GM12875 (cell line): ENCODE measurements at regions not wholly inside any gene's neighbourhood (a gene's known extent, or its start where the extent isn't known, plus 50 kb on each side); places are given as distances from the start of the nearest gene placed in this dataset.

ENCODE experiments used
- H3K4me3 ChIP-seq: one replicate; pipeline ENCODE4 v1.5.1; 2011; ENCODE audit warnings: low read depth, low read length, control low read depth
- TF ChIP-seq, protein P1 (sequence below): IDR thresholded peaks from 2 replicates; pipeline ENCODE4 v1.5.1; 2011; ENCODE audit warnings: low read depth, mild to moderate bottlenecking, control low read depth, inconsistent platforms, low read length, moderate library complexity, borderline replicate concordance; ENCODE audit not compliant: insufficient read depth

GRCh38 chr1:5661196-5662085 lies 330.8 kb downstream of the NPHP4 start:
- TF ChIP-seq, protein P1, sequence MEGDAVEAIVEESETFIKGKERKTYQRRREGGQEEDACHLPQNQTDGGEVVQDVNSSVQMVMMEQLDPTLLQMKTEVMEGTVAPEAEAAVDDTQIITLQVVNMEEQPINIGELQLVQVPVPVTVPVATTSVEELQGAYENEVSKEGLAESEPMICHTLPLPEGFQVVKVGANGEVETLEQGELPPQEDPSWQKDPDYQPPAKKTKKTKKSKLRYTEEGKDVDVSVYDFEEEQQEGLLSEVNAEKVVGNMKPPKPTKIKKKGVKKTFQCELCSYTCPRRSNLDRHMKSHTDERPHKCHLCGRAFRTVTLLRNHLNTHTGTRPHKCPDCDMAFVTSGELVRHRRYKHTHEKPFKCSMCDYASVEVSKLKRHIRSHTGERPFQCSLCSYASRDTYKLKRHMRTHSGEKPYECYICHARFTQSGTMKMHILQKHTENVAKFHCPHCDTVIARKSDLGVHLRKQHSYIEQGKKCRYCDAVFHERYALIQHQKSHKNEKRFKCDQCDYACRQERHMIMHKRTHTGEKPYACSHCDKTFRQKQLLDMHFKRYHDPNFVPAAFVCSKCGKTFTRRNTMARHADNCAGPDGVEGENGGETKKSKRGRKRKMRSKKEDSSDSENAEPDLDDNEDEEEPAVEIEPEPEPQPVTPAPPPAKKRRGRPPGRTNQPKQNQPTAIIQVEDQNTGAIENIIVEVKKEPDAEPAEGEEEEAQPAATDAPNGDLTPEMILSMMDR: no peak
- no peak overlapping the region for H3K4me3 ChIP-seq

GRCh38 chr1:5660141-5660935 lies 331.9 kb downstream of the NPHP4 start:
- no peak overlapping the region for H3K4me3 ChIP-seq
- TF ChIP-seq, protein P1: no peak

GRCh38 chr1:5659606-5660005 lies 332.6 kb downstream of the NPHP4 start:
- no peak overlapping the region for H3K4me3 ChIP-seq
- TF ChIP-seq, protein P1: no peak

DNA sequence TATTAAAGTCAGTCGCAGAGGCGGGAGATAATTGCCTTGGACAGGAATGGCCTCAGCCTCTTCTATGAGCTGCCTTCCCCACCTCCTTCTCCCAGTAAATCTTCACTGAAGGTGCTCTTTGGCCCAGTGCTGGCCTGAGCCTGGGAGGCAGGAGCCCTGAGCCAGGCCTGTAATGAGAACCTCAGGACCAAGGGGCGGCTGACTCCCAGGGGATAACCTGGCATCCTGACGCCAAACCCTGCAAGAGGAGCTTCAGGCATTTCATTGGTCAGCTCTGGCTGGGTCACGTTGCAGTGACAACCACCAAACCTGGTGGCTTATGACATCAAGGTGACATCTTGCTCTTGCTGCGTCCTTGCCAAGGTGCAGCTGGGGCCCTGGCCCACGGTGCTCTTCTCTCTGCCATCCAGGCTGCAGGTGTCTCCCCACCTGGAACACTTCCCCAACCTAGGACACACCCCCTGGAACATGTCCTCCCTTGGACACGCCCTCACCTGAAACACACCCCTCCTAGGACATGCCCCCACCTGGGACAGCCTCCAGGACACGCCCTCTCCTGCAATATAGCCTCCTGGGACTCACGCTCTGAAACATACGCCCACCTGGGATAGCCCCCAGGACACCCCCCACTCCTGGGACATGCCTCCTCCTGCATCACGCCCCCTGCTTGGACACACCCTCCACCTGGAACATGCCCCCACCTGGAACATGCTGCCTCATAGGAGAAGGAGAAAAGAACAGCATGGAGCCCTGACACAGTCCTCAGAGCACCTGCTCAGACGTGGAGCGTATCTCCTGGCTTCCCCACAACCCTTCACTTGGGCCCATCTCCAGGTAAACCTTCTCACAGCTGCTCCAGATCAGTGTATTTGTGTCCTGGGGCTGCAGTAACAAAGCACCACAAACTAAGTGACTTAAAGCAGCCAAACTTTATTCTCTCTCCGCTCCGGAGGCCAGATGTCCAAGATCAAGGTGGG lies 333.6 kb downstream of the NPHP4 start:
- TF ChIP-seq, protein P1: no peak
- no peak overlapping the region for H3K4me3 ChIP-seq

DNA sequence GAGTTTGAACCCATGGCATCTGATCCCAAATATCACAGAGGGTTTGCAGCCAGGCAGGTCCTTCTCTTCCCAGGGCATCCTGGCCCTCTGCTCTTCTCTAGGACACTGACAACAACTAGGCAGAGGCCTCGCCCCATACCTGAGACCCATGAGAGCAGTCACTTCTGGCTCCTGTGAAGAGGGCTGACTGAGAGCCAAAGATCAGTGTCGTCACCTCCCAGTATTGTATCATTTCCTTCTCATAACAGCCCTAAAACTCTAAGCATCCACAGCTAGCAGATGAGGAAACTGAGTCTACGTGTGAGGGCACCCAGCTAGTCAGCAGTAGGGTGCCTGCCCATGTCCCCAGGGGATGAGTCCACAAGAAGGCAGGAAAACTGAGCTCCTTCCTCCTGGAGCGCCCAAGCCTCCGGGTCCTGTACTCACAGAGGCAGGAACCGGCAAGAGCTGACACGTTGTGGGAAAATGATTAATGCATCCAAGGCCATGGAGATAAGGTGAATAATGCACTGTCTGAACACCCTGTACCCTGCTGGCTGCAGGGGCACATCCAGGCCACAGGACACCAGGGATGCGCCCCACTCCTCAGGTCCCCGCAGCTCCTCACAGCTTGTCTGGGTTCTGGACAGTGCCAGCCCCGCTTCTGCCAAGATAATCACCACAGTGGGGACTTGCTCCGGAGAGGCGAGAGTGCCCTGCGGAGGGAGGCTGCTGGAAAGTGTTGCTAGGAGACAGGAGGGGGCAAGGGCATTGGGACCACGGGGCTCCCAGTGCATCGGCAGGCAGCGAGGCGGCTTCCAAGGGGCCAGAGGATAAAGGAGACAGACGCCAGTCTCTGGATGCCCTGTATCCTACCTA lies 340.0 kb downstream of the NPHP4 start:
- no peak overlapping the region for H3K4me3 ChIP-seq
- TF ChIP-seq, protein P1: no peak

DNA sequence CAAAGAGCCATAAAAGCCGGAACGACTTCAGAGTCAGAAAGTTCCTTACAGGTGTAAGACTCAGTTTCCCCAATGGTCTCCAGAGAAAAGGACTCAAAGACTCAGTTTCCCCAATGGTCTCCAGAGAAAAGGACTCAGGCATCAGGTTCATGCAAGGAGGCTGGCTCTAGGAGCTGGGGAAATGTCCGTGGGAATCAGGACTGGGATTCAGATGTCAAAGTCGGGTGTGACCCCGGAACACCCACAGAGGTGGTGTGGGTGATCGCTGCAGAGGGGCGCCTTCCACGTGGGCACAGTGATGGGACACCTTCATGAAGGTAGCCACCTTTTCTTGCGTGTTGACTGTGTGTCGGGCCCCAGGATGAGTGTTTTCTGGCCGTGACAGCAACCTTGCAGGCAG lies 340.8 kb downstream of the NPHP4 start:
- TF ChIP-seq, protein P1: no peak

More for the DNA sequence above, 340.8 kb downstream of the NPHP4 start:
- no peak overlapping the region for H3K4me3 ChIP-seq
